GM23248 (cell line): ENCODE measurements at regions not wholly inside any gene's neighbourhood (a gene's known extent, or its start where the extent isn't known, plus 50 kb on each side); places are given as distances from the start of the nearest gene placed in this dataset.
"Not testable (repeated sequence)": the region's sequence is repeated elsewhere in the genome, so short reads cannot be mapped to it uniquely, and the experiment has no call there.

Source experiments
- EZH2 ChIP-seq: fragments of 200-600 bp; sonication (generic); IDR thresholded peaks from 2 replicates; pipeline ENCODE4 v1.6.1; 2018; ENCODE audit warnings: antibody characterized with exemption, mild to moderate bottlenecking; ENCODE audit not compliant: insufficient read depth, poor library complexity, severe bottlenecking
- EZH2phosphoT487 ChIP-seq: fragments of 200-600 bp; sonication (generic); IDR thresholded peaks from 2 replicates; pipeline ENCODE4 v1.6.1; 2018; ENCODE audit warnings: antibody characterized with exemption, moderate library complexity, mild to moderate bottlenecking, low read depth; ENCODE audit not compliant: insufficient read depth

DNA sequence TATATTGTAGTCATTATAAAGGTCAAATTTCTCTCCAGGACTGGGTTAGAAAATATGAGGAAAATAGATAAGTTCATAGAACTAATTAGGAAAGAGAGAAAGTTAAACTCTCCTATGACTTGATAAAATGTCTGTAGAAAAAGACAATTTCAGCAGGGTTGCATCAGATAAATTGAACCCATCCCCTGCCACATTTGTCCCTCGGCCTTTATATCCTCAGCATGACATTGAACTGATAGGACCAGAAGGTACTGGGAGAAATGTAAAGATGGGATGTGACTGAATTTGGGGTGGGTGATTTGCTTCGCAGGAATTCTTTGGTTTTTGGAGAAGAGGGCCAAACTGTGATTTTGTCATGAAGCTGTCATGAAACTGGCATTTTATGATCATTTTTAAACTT, 68.1 kb upstream of the KIF2A start:
- TF ChIP-seq EZH2, EZH2phosphoT487: not testable (repeated sequence)
